GM12875 (cell line): ENCODE measurements at regions not wholly inside any gene's neighbourhood (a gene's known extent, or its start where the extent isn't known, plus 50 kb on each side); places are given as distances from the start of the nearest gene placed in this dataset.

Experiments
- H3K4me3 ChIP-seq: one replicate; pipeline ENCODE4 v1.5.1; 2011; ENCODE audit warnings: low read depth, low read length, control low read depth
- TF ChIP-seq, protein P1 (sequence below): IDR thresholded peaks from 2 replicates; pipeline ENCODE4 v1.5.1; 2011; ENCODE audit warnings: low read depth, mild to moderate bottlenecking, control low read depth, inconsistent platforms, low read length, moderate library complexity, borderline replicate concordance; ENCODE audit not compliant: insufficient read depth

DNA sequence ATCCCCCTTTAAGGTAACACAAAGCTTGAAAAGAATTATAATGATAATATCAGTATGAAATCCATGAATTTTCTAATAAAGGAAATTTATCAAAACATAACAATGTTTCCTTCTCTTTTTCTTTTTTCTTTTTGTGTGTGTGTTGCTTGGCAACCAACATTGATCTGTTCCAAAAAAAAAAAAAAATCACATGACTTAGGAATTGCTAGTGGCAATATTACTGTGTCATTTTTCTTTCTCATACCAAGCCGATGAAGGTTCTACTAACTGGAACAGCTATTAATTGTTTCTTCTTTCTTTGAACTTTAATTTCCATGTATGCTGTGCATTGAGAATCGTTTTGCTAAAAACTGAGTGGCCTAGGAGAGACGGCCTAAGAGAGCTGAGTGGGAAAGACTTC is 317.7 kb upstream of the ONECUT1 start:
- H3K4me3 ChIP-seq: no peak overlapping the region
- TF ChIP-seq, protein P1, sequence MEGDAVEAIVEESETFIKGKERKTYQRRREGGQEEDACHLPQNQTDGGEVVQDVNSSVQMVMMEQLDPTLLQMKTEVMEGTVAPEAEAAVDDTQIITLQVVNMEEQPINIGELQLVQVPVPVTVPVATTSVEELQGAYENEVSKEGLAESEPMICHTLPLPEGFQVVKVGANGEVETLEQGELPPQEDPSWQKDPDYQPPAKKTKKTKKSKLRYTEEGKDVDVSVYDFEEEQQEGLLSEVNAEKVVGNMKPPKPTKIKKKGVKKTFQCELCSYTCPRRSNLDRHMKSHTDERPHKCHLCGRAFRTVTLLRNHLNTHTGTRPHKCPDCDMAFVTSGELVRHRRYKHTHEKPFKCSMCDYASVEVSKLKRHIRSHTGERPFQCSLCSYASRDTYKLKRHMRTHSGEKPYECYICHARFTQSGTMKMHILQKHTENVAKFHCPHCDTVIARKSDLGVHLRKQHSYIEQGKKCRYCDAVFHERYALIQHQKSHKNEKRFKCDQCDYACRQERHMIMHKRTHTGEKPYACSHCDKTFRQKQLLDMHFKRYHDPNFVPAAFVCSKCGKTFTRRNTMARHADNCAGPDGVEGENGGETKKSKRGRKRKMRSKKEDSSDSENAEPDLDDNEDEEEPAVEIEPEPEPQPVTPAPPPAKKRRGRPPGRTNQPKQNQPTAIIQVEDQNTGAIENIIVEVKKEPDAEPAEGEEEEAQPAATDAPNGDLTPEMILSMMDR: no peak

DNA sequence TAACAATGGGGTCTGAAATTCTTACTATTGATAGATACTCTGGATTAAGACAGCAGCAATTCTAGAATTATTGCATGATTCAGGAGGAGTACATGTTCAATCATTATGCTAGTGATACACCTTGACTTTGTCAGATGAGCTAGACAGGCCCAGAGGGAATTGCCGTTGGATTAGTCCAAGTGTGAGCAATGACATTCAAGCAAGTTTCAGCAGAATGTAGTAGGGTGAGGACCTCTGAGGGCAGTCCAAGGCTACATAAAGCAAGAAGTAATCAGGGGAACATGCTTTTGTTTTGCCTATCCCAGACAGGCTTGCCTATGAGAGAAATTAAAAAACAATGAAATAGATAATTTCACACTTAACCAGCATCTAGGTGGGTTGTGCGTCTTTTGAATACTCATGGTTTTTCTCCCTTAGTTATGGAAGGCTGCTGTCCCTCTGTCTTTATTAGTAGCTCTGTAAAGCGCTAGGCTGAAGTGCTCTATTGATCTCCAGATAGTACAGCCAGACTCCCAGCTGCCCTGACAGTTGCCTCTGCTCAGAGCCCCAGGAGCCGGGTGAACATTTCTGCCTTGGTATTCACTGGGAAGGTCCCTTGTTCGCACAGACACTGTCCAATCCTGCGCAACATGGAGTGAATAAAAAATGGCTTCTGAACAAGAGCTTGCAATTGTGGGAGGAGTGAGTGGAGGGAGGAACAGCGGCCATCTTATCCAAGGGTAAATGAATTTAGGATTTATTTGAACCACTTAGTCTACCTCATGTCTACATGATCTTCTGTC is 316.6 kb upstream of the ONECUT1 start:
- TF ChIP-seq, protein P1: no peak
- H3K4me3 ChIP-seq: no peak overlapping the region

DNA sequence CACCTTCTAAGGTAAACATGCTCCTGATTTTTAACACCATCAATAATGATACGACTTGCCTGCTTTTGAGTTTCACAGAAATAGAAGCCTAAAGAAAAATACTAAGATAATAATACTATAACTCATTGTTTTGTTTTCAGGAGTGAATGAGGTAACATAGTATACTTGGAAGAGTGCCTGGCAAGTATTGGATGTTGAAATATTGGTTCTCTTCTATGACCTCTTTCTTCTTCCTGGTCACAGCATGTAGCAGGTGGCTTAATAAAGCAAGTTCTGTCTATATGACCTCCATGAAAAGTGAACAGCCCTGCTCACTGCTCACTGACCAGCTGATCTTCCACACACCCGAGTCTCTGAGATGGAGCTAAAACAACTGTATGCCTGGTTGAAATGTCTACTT is 312.3 kb upstream of the ONECUT1 start:
- H3K4me3 ChIP-seq: no peak overlapping the region
- TF ChIP-seq, protein P1: no peak

DNA sequence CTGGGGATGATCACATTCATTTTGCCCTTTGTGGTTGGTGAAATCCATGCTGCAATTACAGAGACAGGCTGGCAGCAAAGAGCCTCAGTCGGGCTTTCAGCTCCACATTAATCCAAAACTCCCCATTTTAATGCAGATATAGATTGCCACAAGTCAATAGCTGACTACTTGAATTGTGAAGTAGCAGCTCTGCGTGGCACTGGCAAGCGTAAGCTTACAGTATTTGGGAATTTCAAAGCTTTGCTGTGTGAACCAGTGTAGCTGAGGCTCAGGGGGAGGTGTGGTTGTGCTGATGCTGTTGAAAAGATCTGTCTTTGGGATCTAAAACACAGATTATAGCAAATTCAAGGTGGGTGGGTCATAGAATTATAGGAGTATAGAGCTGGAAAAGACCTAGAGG is 290.3 kb upstream of the ONECUT1 start:
- no peak overlapping the region for H3K4me3 ChIP-seq

DNA sequence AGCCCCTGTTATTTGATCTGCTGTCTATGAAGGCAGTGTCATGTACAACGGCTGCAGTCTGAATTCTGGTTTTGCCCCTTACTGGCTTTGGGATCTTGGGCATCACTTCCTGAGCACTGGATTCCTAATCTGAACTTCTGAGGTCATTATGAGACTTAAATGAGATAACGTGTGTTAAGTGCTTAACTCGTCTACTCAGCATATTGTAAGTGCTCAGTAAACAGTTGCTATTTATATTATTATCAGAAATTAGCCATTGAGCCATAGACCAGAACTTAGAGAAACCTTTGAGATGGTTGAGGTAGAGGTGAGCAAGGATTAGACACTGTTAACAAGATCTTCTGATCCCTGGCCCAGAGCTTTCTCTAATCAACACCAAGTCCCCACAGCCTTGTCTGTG is 284.1 kb upstream of the ONECUT1 start:
- TF ChIP-seq, protein P1: no peak
- no peak overlapping the region for H3K4me3 ChIP-seq

More for the DNA sequence above, 290.3 kb upstream of the ONECUT1 start:
- TF ChIP-seq, protein P1: no peak

DNA sequence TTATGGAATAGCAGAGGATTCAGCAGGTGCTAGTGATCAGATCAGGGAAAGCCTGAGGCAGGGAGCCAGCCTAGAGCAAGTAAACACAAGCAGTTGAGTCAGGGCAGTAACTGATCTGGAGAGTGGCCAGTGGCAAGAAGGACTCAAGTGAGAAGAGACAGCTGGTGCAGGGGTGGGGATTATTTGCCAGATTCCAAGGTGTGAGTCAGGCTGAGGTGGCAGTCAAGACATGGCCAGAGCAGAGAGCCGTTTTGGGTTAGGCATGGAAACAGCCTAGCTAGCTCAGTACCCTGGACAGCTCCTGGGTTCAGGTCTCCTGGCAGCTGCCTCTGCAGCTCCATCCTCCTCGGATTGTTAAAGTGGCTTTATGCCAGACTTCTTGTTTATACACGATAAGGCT is 281.9 kb upstream of the ONECUT1 start:
- TF ChIP-seq, protein P1: no peak
- no peak overlapping the region for H3K4me3 ChIP-seq

DNA sequence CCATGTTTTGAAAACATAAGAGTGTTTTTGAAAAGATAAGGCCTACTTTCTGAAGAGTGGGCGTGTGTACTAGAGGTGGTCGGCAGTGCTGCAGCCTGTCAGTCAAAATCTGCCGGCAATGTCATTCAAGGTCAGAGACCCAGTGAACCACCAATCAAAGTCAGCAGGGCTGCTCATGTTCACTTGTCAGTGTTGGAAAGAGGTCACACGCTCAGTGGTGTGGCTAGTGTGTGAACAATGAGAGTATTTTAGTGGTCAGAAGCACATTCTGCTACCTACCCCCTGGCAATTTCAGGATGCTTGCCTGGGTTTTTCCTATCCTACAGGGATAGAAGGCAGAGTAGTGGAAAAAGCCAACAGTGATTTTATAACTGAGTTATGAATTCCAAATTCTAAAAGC is 278.5 kb upstream of the ONECUT1 start:
- H3K4me3 ChIP-seq: no peak overlapping the region
- TF ChIP-seq, protein P1: no peak
